Neural crest cell (in vitro differentiated cells): ENCODE measurements at regions not wholly inside any gene's neighbourhood (a gene's known extent, or its start where the extent isn't known, plus 50 kb on each side); places are given as distances from the start of the nearest gene placed in this dataset.
"Not testable (repeated sequence)": the region's sequence is repeated elsewhere in the genome, so short reads cannot be mapped to it uniquely, and the experiment has no call there.

Experiments used
- DNase-seq: peaks from one replicate; pipeline ENCODE4 v3.0.0; 2021; ENCODE audit warnings: low read depth, mixed read lengths, low spot score
- H3K27ac Mint-ChIP-seq: one replicate; pipeline ENCODE4 v1.8.0; 2021; ENCODE audit warnings: mild to moderate bottlenecking, mixed read lengths; ENCODE audit not compliant: unreplicated experiment
- H3K27me3 Mint-ChIP-seq: 2 replicates; pipeline ENCODE4 v1.8.0; 2021; ENCODE audit warnings: low read depth, mild to moderate bottlenecking, mixed read lengths
- H3K36me3 Mint-ChIP-seq: 2 replicates; pipeline ENCODE4 v1.8.0; 2021; ENCODE audit warnings: low read depth, mild to moderate bottlenecking, mixed read lengths
- H3K4me1 Mint-ChIP-seq: 2 replicates; pipeline ENCODE4 v1.8.0; 2021; ENCODE audit warnings: mixed read lengths
- H3K4me3 Mint-ChIP-seq: one replicate; pipeline ENCODE4 v1.8.0; 2021; ENCODE audit warnings: mild to moderate bottlenecking, mixed read lengths
- H3K9me3 Mint-ChIP-seq: 2 replicates; pipeline ENCODE4 v1.8.0; 2021; ENCODE audit warnings: mixed read lengths
- TF ChIP-seq, protein P1 (sequence below): fragments of 200-600 bp; sonication (generic); conservative IDR thresholded peaks from 2 replicates; pipeline ENCODE4 v1.5.0; 2021; ENCODE audit warnings: antibody characterized with exemption, mild to moderate bottlenecking

DNA sequence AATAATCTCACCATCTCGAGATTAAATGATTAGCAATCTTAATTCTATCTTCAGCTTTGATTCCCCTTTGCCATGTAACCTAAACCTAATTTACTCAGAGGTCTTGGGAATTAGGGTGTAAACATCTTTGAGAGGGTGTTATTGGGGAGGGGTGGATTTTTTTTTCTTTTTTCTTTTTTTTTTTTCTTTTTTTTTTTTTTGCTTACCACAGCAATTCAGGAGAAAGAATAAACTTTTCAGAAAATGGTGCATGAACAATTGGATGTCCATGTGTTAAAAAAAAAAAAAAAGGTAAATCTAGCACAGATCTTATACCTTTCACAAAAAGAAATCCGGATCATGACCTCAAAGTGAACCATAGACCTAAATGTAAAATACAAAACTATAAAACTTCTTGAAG is 160.8 kb upstream of the FANCL start:
- Mint-ChIP-seq H3K36me3 (no peaks in the 10 kb centered on the region), H3K27me3 (no peaks in the 10 kb centered on the region), H3K4me3 (no peak overlapping the region), H3K9me3 (no peaks in the 10 kb centered on the region), H3K27ac (no peak overlapping the region), H3K4me1 (no peaks in the 10 kb centered on the region)
- DNase-seq, result no peak
- TF ChIP-seq, protein P1, sequence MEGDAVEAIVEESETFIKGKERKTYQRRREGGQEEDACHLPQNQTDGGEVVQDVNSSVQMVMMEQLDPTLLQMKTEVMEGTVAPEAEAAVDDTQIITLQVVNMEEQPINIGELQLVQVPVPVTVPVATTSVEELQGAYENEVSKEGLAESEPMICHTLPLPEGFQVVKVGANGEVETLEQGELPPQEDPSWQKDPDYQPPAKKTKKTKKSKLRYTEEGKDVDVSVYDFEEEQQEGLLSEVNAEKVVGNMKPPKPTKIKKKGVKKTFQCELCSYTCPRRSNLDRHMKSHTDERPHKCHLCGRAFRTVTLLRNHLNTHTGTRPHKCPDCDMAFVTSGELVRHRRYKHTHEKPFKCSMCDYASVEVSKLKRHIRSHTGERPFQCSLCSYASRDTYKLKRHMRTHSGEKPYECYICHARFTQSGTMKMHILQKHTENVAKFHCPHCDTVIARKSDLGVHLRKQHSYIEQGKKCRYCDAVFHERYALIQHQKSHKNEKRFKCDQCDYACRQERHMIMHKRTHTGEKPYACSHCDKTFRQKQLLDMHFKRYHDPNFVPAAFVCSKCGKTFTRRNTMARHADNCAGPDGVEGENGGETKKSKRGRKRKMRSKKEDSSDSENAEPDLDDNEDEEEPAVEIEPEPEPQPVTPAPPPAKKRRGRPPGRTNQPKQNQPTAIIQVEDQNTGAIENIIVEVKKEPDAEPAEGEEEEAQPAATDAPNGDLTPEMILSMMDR, result no peak

DNA sequence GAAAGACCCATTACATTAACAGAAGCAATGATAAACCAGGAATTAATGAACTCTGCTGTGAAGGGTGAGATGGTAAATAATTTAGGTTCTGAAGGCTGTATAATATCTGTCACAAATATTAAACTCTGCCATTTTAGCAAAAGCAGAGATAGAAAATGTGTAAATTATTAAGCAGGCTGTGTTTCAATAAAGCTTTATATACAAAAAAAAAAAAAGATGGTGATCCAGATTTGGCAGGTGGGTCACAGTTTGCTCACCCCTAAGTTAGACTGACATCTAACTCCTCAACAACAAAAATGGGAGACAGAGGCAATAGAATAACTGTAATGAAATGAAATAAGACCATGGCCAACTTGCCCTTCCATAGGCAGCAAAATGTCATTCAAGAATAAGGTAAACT is 157.3 kb upstream of the FANCL start:
- no peak for DNase-seq
- Mint-ChIP-seq H3K9me3 (peaks cover 2% of the 10 kb centered on the region), H3K4me3 (no peak overlapping the region), H3K27me3 (no peaks in the 10 kb centered on the region), H3K4me1 (no peaks in the 10 kb centered on the region), H3K27ac (no peak overlapping the region), H3K36me3 (peaks cover 2% of the 10 kb centered on the region)
- TF ChIP-seq, protein P1, result no peak

DNA sequence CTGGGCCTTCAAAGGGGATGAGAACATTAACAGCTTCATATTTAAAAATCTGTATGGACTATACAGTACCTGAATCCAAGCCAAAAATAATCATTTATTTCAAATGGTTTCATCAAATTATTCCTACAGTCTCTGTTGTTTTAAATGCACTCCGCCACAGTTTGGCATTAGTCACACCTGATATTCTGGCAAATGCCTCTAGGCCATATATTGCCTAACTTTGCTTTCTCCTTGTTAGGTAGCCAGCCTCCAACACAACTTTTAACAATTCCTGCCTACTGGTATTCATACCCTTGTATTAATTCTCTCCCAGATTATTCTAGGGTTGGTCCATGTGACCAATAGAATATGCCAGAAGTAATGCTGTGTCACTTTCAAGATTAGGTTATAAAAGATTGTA is 146.6 kb upstream of the FANCL start:
- Mint-ChIP-seq H3K4me3 (no peak overlapping the region), H3K36me3 (no peaks in the 10 kb centered on the region), H3K27me3 (no peaks in the 10 kb centered on the region), H3K9me3 (no peaks in the 10 kb centered on the region), H3K4me1 (peaks cover 3% of the 10 kb centered on the region), H3K27ac (no peak overlapping the region)
- TF ChIP-seq, protein P1, result no peak
- DNase-seq, result no peak

DNA sequence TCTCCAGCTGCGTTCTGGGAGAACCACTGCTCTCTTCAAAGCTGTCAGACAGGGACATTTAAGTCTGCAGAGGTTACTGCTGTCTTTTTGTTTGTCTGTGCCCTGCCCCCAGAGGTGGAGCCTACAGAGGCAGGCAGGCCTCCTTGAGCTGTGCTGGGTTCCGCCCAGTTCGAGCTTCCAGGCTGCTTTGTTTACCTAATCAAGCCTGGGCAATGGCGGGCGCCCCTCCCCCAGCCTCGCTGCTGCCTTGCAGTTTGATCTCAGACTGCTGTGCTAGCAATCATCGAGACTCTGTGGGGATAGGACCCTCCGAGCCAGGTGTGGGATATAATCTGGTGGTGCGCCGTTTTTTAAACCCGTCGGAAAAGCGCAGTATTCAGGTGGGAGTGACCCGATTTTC is 145.8 kb upstream of the FANCL start:
- not testable (repeated sequence) for H3K27me3 Mint-ChIP-seq, H3K4me1 Mint-ChIP-seq, H3K36me3 Mint-ChIP-seq, H3K27ac Mint-ChIP-seq, DNase-seq, H3K4me3 Mint-ChIP-seq, H3K9me3 Mint-ChIP-seq

DNA sequence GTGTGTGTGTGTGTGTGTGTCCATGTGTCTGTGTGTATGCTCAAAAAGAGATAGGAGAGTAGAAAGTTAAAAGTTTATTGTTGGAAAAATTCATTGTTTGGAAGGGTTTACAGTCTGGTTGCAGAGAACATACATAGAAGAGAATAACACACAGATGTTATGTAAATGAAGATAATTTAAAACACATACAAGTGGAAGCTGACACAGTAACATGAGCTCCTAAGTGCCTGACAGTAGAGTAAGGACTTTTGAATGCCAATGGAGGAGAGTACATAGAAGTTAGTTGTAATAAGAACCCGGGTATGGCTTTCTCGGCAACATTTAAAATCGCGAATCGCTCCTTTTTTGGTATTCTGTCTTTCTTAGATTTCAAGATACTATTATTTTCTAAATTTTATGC is 137.0 kb upstream of the FANCL start:
- H3K4me3 Mint-ChIP-seq, result no peak overlapping the region
- no peaks in the 10 kb centered on the region for H3K27me3 Mint-ChIP-seq
- no peak overlapping the region for H3K27ac Mint-ChIP-seq
- H3K36me3 Mint-ChIP-seq, result no peaks in the 10 kb centered on the region
- no peaks in the 10 kb centered on the region for H3K9me3 Mint-ChIP-seq
- DNase-seq, result no peak
- no peaks in the 10 kb centered on the region for H3K4me1 Mint-ChIP-seq
- TF ChIP-seq, protein P1, result no peak

DNA sequence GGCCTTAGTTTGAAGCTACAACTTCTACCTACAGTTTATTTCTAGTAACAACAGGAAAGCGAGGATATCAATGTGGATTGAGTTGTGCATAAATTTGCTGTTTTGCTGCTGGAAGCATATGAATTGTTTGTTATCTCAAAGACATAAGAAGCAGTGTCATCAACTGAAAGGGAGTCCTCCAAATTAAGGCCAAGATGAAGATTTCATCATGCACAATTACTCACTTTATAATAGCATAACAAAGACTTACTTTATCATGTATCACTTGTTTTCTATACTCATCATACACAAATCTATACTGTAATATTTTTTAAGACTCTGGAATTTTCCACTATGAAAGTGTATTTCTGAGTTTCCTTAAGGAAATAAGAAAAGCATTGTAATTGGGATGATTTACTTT is 136.1 kb upstream of the FANCL start:
- H3K27me3 Mint-ChIP-seq, result no peaks in the 10 kb centered on the region
- H3K4me3 Mint-ChIP-seq, result no peak overlapping the region
- TF ChIP-seq, protein P1, result no peak
- DNase-seq, result no peak
- no peak overlapping the region for H3K27ac Mint-ChIP-seq
- H3K4me1 Mint-ChIP-seq, result no peaks in the 10 kb centered on the region
- no peaks in the 10 kb centered on the region for H3K36me3 Mint-ChIP-seq
- H3K9me3 Mint-ChIP-seq, result no peaks in the 10 kb centered on the region
